Panc1 (cell line): ENCODE measurements at regions not wholly inside any gene's neighbourhood (a gene's known extent, or its start where the extent isn't known, plus 50 kb on each side); places are given as distances from the start of the nearest gene placed in this dataset.

Experiments
- POLR2AphosphoS5 ChIP-seq: IDR thresholded peaks from 2 replicates; pipeline ENCODE4 v1.6.1; 2012; ENCODE audit warnings: mild to moderate bottlenecking, low read depth, low read length, moderate library complexity
- TCF7L2 ChIP-seq: IDR thresholded peaks from 2 replicates; pipeline ENCODE4 v1.6.1; 2011; ENCODE audit warnings: mild to moderate bottlenecking, low read depth, low read length, inconsistent platforms
- TF ChIP-seq, protein P1 (sequence below): fragments of 450-650 bp; IDR thresholded peaks from 2 replicates; pipeline ENCODE4 v1.5.1; 2017; ENCODE audit warnings: mild to moderate bottlenecking

- TF ChIP-seq, protein P1, sequence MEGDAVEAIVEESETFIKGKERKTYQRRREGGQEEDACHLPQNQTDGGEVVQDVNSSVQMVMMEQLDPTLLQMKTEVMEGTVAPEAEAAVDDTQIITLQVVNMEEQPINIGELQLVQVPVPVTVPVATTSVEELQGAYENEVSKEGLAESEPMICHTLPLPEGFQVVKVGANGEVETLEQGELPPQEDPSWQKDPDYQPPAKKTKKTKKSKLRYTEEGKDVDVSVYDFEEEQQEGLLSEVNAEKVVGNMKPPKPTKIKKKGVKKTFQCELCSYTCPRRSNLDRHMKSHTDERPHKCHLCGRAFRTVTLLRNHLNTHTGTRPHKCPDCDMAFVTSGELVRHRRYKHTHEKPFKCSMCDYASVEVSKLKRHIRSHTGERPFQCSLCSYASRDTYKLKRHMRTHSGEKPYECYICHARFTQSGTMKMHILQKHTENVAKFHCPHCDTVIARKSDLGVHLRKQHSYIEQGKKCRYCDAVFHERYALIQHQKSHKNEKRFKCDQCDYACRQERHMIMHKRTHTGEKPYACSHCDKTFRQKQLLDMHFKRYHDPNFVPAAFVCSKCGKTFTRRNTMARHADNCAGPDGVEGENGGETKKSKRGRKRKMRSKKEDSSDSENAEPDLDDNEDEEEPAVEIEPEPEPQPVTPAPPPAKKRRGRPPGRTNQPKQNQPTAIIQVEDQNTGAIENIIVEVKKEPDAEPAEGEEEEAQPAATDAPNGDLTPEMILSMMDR: no peak
- TF ChIP-seq POLR2AphosphoS5 (no peak), TCF7L2 (no peak)
These were observed 107.7 kb upstream of the TSC22D2 start for GRCh38 chr3:150300388-150300787.
